Loucy (cell line): ENCODE measurements at regions not wholly inside any gene's neighbourhood (a gene's known extent, or its start where the extent isn't known, plus 50 kb on each side); places are given as distances from the start of the nearest gene placed in this dataset.

Source experiments
- H2AFZ ChIP-seq: fragments of 200-600 bp; sonication (generic); 2 replicates; pipeline ENCODE4 v1.6.0; 2016; ENCODE audit warnings: antibody characterized with exemption, mild to moderate bottlenecking, low read length, moderate library complexity
- H3F3A ChIP-seq: fragments of 200-600 bp; 2 replicates; pipeline ENCODE4 v1.6.0; 2016; ENCODE audit warnings: antibody characterized with exemption, low read depth, mild to moderate bottlenecking
- H3K27me3 ChIP-seq: fragments of 200-600 bp; sonication (generic); 2 replicates; pipeline ENCODE4 v1.6.1; 2014; ENCODE audit warnings: low read length, mild to moderate bottlenecking; ENCODE audit not compliant: insufficient read depth, poor library complexity, severe bottlenecking
- H3K36me3 ChIP-seq: fragments of 200-600 bp; sonication (generic); 2 replicates; pipeline ENCODE4 v1.6.1; 2016; ENCODE audit warnings: low read length; ENCODE audit not compliant: insufficient read depth
- H3K4me1 ChIP-seq: fragments of 200-600 bp; sonication (generic); 2 replicates; pipeline ENCODE4 v1.5.1; 2014; ENCODE audit warnings: low read length, mild to moderate bottlenecking; ENCODE audit not compliant: insufficient read depth, poor library complexity, severe bottlenecking
- H3K4me2 ChIP-seq: fragments of 200-600 bp; sonication (generic); 2 replicates; pipeline ENCODE4 v1.6.0; 2014; ENCODE audit warnings: antibody characterized with exemption, low read length, low read depth, mild to moderate bottlenecking; ENCODE audit not compliant: poor library complexity, severe bottlenecking
- H3K4me3 ChIP-seq: fragments of 200-600 bp; sonication (generic); 2 replicates; pipeline ENCODE4 v1.5.1; 2014; ENCODE audit warnings: low read length, mild to moderate bottlenecking, mixed read lengths; ENCODE audit not compliant: poor library complexity, severe bottlenecking
- H3K79me2 ChIP-seq: fragments of 200-600 bp; sonication (generic); 2 replicates; pipeline ENCODE4 v1.6.1; 2014; ENCODE audit warnings: low read length; ENCODE audit not compliant: insufficient read depth
- H3K9ac ChIP-seq: fragments of 200-600 bp; sonication (generic); 2 replicates; pipeline ENCODE4 v1.6.0; 2014; ENCODE audit warnings: mild to moderate bottlenecking, low read depth, low read length, moderate library complexity; ENCODE audit not compliant: poor library complexity, severe bottlenecking
- H3K9me2 ChIP-seq: fragments of 200-600 bp; sonication (generic); replicated peaks from 2 replicates; pipeline ENCODE4 v1.6.1; 2016; ENCODE audit warnings: low read depth, low read length, mixed read lengths
- H3K9me3 ChIP-seq: fragments of 200-600 bp; sonication (generic); 2 replicates; pipeline ENCODE4 v1.6.1; 2014; ENCODE audit warnings: mild to moderate bottlenecking, antibody characterized with exemption, low read length, low read depth; ENCODE audit not compliant: insufficient read depth
- H4K20me1 ChIP-seq: fragments of 200-600 bp; sonication (generic); 2 replicates; pipeline ENCODE4 v1.6.0; 2014; ENCODE audit warnings: antibody characterized with exemption, low read length, mild to moderate bottlenecking; ENCODE audit not compliant: insufficient read depth, poor library complexity, severe bottlenecking
- CTCF ChIP-seq: fragments of 200-600 bp; sonication (generic); conservative IDR thresholded peaks from 2 replicates; pipeline ENCODE4 v1.5.1; 2014; ENCODE audit warnings: mild to moderate bottlenecking, antibody characterized with exemption, low read length
- EZH2phosphoT487 ChIP-seq: fragments of 200-600 bp; IDR thresholded peaks from 2 replicates; pipeline ENCODE4 v1.6.1; 2018; ENCODE audit warnings: antibody characterized with exemption, mild to moderate bottlenecking, moderate library complexity, borderline replicate concordance

GRCh38 chr6:144395826-144396225 is 110.7 kb downstream of the UTRN start:
- TF ChIP-seq EZH2phosphoT487 (no peak), CTCF (no peak)
- peaks cover 83% of the 10 kb centered on the region for H3K79me2 ChIP-seq

GRCh38 chr6:144397141-144397540 is 112.0 kb downstream of the UTRN start:
- Histone ChIP-seq H3K36me3 (peaks cover 13% of the 10 kb centered on the region; the same call in 1 of the 2 replicates), H3K9ac (no peak overlapping the region), H4K20me1 (peaks cover 23% of the 10 kb centered on the region), H3K27me3 (no peaks in the 10 kb centered on the region), H3K9me3 (peaks cover 8% of the 10 kb centered on the region; the same call in 1 of the 2 replicates), H3K4me2 (no peak overlapping the region), H3K9me2 (no peaks in the 10 kb centered on the region), H3K4me1 (no peaks in the 10 kb centered on the region), H2AFZ (no peak overlapping the region), H3F3A (no peaks in the 10 kb centered on the region), H3K79me2 (peaks cover 81% of the 10 kb centered on the region), H3K4me3 (no peak overlapping the region)
- no peak for TF ChIP-seq CTCF
- no peak for TF ChIP-seq EZH2phosphoT487

More at GRCh38 chr6:144395826-144396225, 110.7 kb downstream of the UTRN start:
- Histone ChIP-seq H3K4me2 (no peak overlapping the region), H3F3A (no peaks in the 10 kb centered on the region), H3K9me2 (no peaks in the 10 kb centered on the region), H3K4me3 (no peak overlapping the region), H3K36me3 (peaks cover 13% of the 10 kb centered on the region; the same call in 1 of the 2 replicates), H3K9ac (no peak overlapping the region), H2AFZ (no peak overlapping the region), H3K4me1 (no peaks in the 10 kb centered on the region), H3K9me3 (peaks cover 8% of the 10 kb centered on the region; the same call in 1 of the 2 replicates), H3K27me3 (no peaks in the 10 kb centered on the region), H4K20me1 (peaks cover 23% of the 10 kb centered on the region)

GRCh38 chr6:144400321-144400720 is 115.2 kb downstream of the UTRN start:
- no peaks in the 10 kb centered on the region for H3K9me2 ChIP-seq
- no peaks in the 10 kb centered on the region for H3F3A ChIP-seq
- TF ChIP-seq CTCF (no peak), EZH2phosphoT487 (no peak)
- H3K4me2 ChIP-seq = no peak overlapping the region
- no peak overlapping the region for H2AFZ ChIP-seq
- peaks cover 11% of the 10 kb centered on the region for H4K20me1 ChIP-seq
- H3K4me1 ChIP-seq = no peaks in the 10 kb centered on the region
- no peak overlapping the region for H3K9ac ChIP-seq
- H3K79me2 ChIP-seq = peaks cover 88% of the 10 kb centered on the region
- H3K27me3 ChIP-seq = no peaks in the 10 kb centered on the region
- H3K36me3 ChIP-seq = peaks cover 27% of the 10 kb centered on the region; the same call in 1 of the 2 replicates
- H3K4me3 ChIP-seq = no peak overlapping the region
- peaks cover 8% of the 10 kb centered on the region; the same call in 1 of the 2 replicates for H3K9me3 ChIP-seq
